LNCaP clone FGC (cell line): ENCODE measurements at regions not wholly inside any gene's neighbourhood (a gene's known extent, or its start where the extent isn't known, plus 50 kb on each side); places are given as distances from the start of the nearest gene placed in this dataset.

Experiments used
- DNase-seq: peaks from one replicate; pipeline ENCODE4 v3.0.0-alpha.2; 2011; ENCODE audit warnings: low read depth
- H3K4me3 ChIP-seq: 2 replicates; pipeline ENCODE4 v1.5.1; 2011; ENCODE audit warnings: mild to moderate bottlenecking, low read depth, low read length, control low read depth
- CTCF ChIP-seq: IDR thresholded peaks from 2 replicates; pipeline ENCODE4 v1.5.1; 2012; ENCODE audit warnings: mild to moderate bottlenecking; ENCODE audit not compliant: control insufficient read depth, insufficient read depth; ENCODE audit errors: extremely low read depth

- no peak for TF ChIP-seq CTCF
- DNase-seq: peak; percentile 25
- H3K4me3 ChIP-seq: no peak overlapping the region
Observed at GRCh38 chr5:173420108-173420507, 91.9 kb upstream of the STC2 start.

DNA sequence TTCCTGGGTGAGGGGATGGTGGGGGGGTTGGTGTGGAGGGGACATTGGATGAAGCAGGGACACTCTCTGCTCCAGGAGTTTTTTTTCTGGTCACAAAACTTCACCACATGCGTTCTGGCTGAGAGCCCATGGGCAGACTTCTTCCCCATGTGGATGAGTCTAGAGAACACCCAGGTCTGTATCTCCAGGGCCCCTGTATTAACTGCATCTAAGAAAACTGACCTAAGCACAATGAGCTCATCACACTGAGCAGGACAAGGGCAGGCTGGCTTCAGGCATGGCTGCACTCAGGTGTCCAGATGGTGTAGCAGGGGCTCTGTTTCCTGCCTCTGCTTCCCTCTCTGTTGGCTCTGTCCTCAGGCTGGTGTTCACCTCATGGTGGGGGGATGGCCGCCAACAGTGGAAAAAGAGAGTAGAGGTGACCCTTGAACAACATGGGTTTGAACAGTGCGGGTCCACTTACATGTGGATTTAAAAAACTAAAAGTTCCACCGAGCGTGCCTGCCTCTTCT, 85.3 kb upstream of the STC2 start:
- no peak overlapping the region for H3K4me3 ChIP-seq
- DNase-seq: no peak

DNA sequence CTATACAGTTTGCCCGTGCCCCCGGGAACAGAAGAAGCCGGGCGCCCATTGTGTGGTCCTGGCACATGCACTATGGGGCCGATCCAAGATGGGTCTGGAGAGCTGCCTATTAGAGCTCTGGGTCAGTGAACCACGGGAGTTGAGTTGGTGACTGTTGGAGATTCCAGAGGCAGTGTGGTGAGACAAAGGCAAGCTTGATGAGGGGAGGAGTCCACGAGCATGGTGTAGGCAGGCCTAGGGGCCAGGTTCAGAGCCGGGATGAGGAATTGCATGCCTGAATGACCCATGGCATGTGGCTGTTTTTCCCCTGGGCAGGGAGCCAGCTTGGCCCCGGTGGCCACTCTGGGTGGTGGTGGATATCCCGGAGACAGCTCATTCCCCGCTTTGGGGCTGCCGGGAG, 84.4 kb upstream of the STC2 start:
- DNase-seq: no peak
- no peak overlapping the region for H3K4me3 ChIP-seq
- no peak for TF ChIP-seq CTCF

More for the DNA sequence above, 85.3 kb upstream of the STC2 start:
- TF ChIP-seq CTCF: no peak

DNA sequence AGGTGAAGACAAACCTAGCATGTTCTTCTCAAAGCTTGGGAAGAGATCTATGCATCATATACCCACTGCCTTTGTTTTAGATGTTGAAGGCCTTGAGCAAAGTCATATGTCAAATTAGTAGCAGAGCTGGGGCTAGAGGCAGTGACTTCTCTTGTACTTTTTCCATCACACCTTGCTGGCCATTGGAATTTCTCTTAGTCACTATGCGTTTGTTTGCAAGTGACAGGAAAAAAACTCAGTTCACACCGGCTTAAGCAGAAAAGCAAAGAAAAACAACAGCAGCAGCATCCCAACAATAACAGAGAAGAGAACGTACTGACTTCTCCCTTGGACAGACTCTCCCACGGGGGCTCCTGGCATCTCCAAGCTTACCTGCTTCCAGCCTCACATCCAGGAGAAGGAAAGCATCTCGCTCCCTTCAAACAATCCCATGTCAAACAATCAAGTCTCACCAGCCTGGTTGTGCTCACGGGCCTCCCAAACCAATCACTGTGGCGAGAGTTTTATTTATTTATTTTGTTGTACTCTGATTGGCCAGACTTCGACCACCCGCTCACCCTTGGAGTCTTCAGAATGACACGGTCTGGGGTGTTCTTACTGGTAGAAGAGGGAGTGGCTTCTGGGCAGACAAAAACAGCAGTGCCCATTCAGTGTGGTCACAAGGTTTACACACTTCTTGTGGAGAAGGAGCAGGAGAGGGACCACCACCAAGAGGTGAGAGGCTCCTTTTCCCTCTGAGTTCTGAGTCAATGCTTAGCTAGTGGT, 83.8 kb upstream of the STC2 start:
- no peak overlapping the region for H3K4me3 ChIP-seq
- TF ChIP-seq CTCF: no peak
- DNase-seq: no peak

- no peak for DNase-seq
- TF ChIP-seq CTCF: no peak
Observed at GRCh38 chr5:173410459-173411233, 82.4 kb upstream of the STC2 start.

GRCh38 chr5:173408946-173409345, 80.7 kb upstream of the STC2 start:
- H3K4me3 ChIP-seq: no peak overlapping the region; the same call in 1 of the 2 replicates
- TF ChIP-seq CTCF: no peak
- peak; percentile 56 for DNase-seq

More at GRCh38 chr5:173410459-173411233, 82.4 kb upstream of the STC2 start:
- H3K4me3 ChIP-seq: no peak overlapping the region
